Dendritic cell treated with granulocyte-macrophage colony-stimulating factor and Interleukin-4, amounts not matched to agents 40 ng/mL and 50 ng/mL, for 4 days (primary cell): ENCODE measurements at regions not wholly inside any gene's neighbourhood (a gene's known extent, or its start where the extent isn't known, plus 50 kb on each side); places are given as distances from the start of the nearest gene placed in this dataset.
A peak's percentile ranks its signal among the peaks of the same experiment; 100 is the strongest.

ENCODE experiments used
- H3K27ac Mint-ChIP-seq: one replicate; pipeline ENCODE4 v1.8.0; 2022; ENCODE audit warnings: mild to moderate bottlenecking, mixed read lengths
- H3K27me3 Mint-ChIP-seq: one replicate; pipeline ENCODE4 v1.8.0; 2022; ENCODE audit warnings: mild to moderate bottlenecking, mixed read lengths
- H3K36me3 Mint-ChIP-seq: one replicate; pipeline ENCODE4 v1.8.0; 2022; ENCODE audit warnings: low read depth, mixed read lengths
- H3K4me1 Mint-ChIP-seq: one replicate; pipeline ENCODE4 v1.8.0; 2022; ENCODE audit warnings: low read depth, mixed read lengths
- H3K4me3 Mint-ChIP-seq: one replicate; pipeline ENCODE4 v1.8.0; 2022; ENCODE audit warnings: mild to moderate bottlenecking, moderate library complexity, mixed read lengths
- H3K9me3 Mint-ChIP-seq: one replicate; pipeline ENCODE4 v1.8.0; 2022; ENCODE audit warnings: mixed read lengths
- intact Hi-C: fragments of 100-400 bp; cut with micrococcal nuclease; formaldehyde crosslinking; loops from one replicate; pipeline ENCODE4 v1.15.0; 2022

DNA sequence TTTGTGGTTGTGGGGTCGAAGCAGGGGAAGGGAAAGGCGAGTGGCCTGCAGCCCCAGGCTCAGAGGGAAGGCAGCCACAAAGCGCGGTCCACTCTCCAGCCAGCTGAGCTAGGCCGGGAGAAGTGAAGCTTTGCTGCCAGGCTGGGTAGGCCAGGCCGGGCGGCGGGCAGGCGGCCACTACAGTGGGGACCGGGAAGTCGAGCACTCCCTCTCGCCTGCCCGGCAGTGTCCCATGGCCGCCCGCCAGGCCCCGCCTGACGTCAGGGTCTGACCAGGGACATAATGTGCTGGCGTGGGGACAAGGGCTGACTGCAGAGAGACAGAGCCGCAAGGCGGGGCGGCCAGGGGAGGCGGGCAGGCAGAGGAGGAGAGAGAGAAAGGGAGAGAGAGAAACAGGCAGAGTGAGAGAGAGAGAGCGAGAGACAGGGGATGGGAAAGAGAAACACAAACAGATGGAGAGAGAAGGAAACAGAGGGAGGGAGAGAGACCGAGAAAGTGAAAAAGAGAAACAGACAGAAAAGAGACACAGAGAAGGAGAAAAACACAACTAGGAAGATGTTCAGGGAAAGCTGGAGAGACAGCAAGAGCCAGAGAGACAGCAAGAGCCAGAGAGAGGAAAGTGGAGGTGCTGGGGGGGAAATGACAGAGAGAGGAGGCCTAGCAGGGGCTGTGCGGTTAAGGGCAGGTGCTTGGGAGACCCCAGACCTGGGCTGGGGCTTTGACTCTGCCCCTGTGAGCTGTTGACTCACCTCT is 94.5 kb upstream of the PTPN1 start:
- Mint-ChIP-seq H3K4me3 (no peak overlapping the region), H3K36me3 (no peaks in the 10 kb centered on the region), H3K9me3 (no peaks in the 10 kb centered on the region), H3K27me3 (peaks cover 9% of the 10 kb centered on the region), H3K27ac (peak overlapping the region; percentile 15), H3K4me1 (peaks cover 44% of the 10 kb centered on the region)
- intact Hi-C loops, result no loop called here

DNA sequence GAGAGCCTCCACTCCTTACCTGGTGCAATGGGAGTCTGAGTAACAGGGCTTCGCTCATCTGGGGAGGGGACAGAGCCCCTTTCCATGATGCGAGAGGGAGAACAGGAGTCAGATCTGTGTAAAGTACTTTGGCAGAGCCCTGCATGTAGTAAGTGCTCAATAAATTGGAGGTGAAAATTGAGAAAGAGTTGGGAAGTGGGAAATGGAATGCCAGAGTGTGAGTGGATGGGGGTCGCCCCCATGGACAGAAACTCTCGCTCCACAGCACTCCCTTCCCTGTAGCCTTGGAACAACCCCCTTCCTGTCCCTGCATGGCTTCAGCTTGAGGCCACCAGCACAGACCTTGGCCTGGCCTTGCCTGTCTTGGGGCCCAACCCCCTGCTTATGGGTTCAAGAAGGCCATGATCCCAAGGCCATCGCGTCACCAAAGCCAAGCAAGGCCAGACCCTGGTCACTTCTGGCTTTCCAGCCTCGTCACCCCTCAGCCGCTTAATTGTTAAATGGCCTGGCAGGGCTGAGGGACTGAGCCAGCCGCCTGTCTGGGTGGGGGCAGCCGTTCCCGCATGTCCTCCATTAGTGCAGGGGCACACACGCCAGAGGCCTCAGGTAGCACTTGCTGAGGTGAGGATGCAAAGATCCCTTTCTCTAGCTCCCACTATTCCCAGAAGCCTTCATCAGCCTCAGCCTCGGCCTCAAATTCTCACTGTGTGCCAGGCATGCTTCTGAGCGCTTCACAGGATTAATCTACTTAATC is 93.7 kb upstream of the PTPN1 start:
- H3K4me1 Mint-ChIP-seq, result peaks cover 44% of the 10 kb centered on the region
- no peaks in the 10 kb centered on the region for H3K9me3 Mint-ChIP-seq
- H3K27ac Mint-ChIP-seq, result peak overlapping the region; percentile 15
- H3K36me3 Mint-ChIP-seq, result no peaks in the 10 kb centered on the region
- intact Hi-C loops, result no loop called here
- no peak overlapping the region for H3K4me3 Mint-ChIP-seq
- peaks cover 9% of the 10 kb centered on the region for H3K27me3 Mint-ChIP-seq

DNA sequence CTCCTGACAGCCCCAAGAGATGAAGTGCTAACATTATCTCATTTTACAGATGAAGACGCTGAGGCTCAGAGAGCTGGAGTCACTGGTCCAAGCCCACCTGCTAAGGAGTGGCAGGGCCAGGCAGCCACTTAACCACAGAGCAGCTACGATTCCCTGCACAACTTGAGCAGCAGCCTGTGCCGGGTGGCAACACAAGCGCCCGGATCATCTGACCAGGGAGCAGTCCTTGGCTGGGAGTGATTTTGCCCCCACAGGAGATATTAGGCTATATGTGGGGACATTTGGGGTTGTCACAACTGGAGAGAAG is 93.2 kb upstream of the PTPN1 start:
- H3K4me3 Mint-ChIP-seq, result no peak overlapping the region
- H3K27ac Mint-ChIP-seq, result no peak overlapping the region
- peaks cover 39% of the 10 kb centered on the region for H3K4me1 Mint-ChIP-seq
- peaks cover 6% of the 10 kb centered on the region for H3K27me3 Mint-ChIP-seq
- intact Hi-C loops, result no loop called here
- H3K36me3 Mint-ChIP-seq, result no peaks in the 10 kb centered on the region
- H3K9me3 Mint-ChIP-seq, result no peaks in the 10 kb centered on the region

DNA sequence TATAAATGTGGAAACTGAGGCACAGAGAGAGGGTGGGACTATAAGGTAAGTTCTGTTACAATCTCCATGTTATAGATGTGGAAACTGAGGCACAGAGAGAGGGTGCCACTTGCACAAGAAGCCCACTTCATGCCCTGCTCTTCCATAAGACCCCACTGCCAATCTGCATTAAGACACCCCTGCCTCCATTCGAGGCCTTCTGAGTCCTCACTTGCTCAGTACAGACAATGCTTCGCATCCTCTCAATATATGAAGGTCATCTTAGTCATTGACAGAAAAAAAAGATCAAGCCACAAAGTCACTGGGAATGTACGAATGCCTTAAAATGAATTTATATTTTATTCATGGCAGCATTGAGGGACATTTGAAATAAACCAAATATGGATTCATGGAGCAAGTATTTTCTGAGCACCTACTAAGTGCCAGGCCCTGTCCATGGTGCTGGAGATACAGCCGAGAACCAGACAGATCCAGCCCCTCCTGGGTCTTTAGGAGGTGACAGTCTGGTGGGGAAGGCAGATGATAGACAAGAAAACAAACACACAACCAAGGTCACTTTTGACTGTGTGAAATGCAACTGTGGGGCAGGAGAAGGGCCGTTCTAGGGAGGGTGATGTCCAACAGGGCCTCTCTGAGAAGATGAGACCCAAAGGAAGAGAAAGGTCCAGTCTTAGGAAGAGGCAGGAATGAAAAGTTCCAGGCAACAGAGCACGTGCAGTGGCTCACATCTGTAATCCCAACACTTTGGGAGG is 92.5 kb upstream of the PTPN1 start:
- Mint-ChIP-seq H3K4me3 (no peak overlapping the region), H3K27me3 (peaks cover 6% of the 10 kb centered on the region), H3K9me3 (no peaks in the 10 kb centered on the region), H3K4me1 (peaks cover 35% of the 10 kb centered on the region), H3K36me3 (no peaks in the 10 kb centered on the region), H3K27ac (no peak overlapping the region)
- intact Hi-C loops, result no loop called here

DNA sequence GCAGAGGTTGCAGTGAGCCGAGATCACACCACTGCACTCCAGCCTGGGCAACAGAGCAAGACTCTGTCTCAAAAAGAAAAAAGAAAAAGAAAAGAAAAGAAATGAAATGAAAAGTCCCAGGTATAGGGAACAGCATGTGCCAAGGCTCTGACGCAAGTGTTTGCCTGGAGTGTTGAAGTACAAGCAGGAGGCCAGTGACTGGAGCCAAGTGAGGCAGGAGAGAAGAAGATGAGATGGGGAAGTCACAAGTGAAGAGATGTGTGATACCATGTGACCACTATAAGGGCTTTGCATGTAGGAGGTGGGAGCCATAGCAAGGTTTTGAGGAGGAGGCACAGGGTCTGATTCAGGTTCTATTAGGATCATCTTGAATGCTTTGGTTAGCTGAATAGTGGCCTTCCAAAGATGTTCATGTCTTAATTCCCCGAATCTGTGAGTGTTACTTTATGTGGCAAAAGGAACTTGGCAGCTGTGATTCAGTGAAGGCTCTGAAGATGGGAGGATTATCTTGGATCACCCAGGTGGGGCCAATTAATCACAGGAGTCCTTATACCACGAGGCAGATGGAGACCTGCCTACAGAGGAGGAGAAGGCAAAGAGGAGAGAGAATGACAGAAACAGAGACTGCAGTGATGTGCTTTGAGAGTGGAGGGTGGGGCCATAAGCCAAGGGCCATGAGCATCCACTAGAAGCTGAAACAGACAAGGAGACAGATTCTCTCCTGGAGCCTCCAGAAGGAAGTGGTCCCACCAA is 91.1 kb upstream of the PTPN1 start:
- intact Hi-C loops, result no loop called here
- H3K4me1 Mint-ChIP-seq, result peaks cover 32% of the 10 kb centered on the region
- H3K27me3 Mint-ChIP-seq, result peaks cover 4% of the 10 kb centered on the region
- H3K27ac Mint-ChIP-seq, result no peak overlapping the region
- no peaks in the 10 kb centered on the region for H3K9me3 Mint-ChIP-seq
- no peak overlapping the region for H3K4me3 Mint-ChIP-seq
- no peaks in the 10 kb centered on the region for H3K36me3 Mint-ChIP-seq

DNA sequence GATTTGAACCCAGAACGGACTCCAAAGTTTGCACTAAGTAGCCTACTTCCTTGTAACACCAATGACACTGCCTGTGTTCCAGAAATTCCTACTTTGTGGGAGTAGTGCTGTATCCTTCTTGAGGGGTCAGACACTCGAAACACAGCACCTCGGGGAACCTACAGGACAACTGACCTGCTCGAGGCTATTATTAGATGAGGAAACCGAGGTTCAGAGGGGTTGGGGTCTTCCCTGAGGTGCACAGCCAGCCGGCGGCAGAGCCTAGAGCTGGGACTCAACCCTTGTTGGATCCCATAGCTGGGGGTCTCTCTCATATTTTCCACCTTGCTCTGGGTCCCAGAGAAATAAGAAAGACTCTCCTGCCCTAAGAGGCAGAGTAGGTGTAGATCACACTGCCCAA is 89.8 kb upstream of the PTPN1 start:
- H3K36me3 Mint-ChIP-seq, result no peaks in the 10 kb centered on the region
- H3K27ac Mint-ChIP-seq, result no peak overlapping the region
- H3K4me3 Mint-ChIP-seq, result no peak overlapping the region
- peaks cover 32% of the 10 kb centered on the region for H3K4me1 Mint-ChIP-seq
- H3K9me3 Mint-ChIP-seq, result no peaks in the 10 kb centered on the region
- H3K27me3 Mint-ChIP-seq, result peaks cover 4% of the 10 kb centered on the region
- intact Hi-C loops, result no loop called here

DNA sequence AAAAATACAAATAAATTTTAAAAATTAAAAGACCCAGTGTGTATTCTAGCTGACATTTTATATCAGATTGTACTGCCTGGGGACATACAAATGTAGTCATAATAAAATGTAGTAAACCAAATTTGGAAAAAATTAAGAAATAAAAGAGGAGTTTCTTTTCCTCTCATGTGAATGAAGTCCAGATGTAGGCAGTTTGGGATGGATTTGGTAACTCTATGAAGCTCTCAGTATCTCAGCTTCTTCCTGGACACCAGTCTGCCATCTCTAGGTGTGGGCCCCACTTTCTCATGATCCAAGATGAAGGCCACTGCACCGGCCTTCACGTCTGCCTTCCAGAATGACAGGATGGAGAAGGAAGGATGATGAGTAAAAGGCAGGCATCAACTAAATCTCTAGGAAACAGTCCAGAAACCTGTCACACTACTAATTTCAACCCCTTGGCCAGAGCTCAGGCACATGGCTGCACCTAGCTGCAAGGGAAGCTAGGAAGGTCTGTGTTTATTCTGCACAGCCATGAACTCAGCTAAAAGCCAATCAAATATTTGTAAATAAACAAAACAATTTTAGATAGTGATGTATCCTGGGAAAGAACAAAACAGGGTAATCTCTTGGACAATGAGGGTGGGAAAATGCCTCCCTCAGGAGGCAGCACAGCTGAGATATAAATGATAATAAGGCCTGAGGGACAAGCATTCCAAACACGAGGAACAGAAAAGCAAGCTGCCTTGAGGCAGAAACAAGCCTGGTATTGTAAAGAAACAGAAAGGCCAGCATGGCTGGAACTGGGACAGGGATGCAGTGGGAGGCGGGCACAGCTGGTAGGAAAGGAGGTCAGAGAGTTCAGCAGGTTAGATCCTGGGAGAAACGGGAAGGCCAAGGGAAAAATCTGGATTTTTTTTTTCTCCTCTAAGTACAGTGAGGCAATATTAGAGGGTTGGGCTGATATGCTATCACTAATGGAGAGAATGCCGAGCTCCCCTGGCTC is 88.5 kb upstream of the PTPN1 start:
- H3K9me3 Mint-ChIP-seq, result no peaks in the 10 kb centered on the region

DNA sequence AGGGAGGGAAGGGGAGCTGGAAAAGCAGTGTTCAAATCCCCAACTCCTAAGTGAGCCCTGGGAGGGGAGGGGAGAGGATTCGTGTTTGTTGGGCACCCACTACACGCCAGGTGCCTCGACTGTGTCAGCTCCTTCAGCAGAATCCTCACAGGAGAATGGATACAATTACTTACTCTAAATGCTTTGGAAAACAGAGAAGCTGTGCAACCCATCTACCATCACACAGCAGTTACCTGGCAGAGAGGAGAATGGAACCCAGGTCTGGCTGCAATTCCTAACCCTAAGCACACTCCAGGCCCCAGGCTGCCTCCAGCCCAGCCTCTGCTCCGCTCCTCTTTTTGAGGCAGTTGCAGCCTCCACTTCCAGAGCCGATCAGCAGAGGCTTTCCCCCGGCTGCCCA is 86.4 kb upstream of the PTPN1 start:
- Mint-ChIP-seq H3K4me3 (no peak overlapping the region), H3K9me3 (no peaks in the 10 kb centered on the region), H3K27ac (no peak overlapping the region), H3K36me3 (no peaks in the 10 kb centered on the region), H3K4me1 (peaks cover 33% of the 10 kb centered on the region), H3K27me3 (no peaks in the 10 kb centered on the region)
- intact Hi-C loops, result no loop called here

More for the DNA sequence above, 88.5 kb upstream of the PTPN1 start:
- Mint-ChIP-seq H3K4me1 (peaks cover 27% of the 10 kb centered on the region), H3K27ac (no peak overlapping the region), H3K4me3 (no peak overlapping the region), H3K36me3 (no peaks in the 10 kb centered on the region), H3K27me3 (peaks cover 1% of the 10 kb centered on the region)
- intact Hi-C loops, result no loop called here

DNA sequence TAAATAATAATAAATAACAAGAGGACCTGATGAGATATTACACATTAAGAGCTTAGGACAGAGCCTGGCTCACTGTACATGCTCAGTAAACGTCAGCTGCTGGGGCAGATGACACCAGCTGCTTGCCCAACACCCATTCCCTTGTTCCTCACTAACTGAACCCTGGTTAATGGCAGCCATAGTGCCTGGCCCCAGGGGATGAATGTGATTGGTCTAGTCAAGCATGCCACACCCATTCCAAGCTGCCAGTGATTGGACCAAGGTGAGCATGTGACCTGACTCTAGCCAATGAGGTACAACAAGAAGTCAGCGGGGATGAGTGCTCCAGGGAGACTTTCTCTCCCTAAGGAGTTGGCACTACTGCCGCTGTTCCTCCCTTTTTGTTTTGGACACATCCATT is 85.1 kb upstream of the PTPN1 start:
- Mint-ChIP-seq H3K4me1 (peaks cover 20% of the 10 kb centered on the region), H3K27me3 (no peaks in the 10 kb centered on the region), H3K9me3 (no peaks in the 10 kb centered on the region), H3K36me3 (no peaks in the 10 kb centered on the region), H3K4me3 (no peak overlapping the region), H3K27ac (no peak overlapping the region)
- intact Hi-C loops, result no loop called here

DNA sequence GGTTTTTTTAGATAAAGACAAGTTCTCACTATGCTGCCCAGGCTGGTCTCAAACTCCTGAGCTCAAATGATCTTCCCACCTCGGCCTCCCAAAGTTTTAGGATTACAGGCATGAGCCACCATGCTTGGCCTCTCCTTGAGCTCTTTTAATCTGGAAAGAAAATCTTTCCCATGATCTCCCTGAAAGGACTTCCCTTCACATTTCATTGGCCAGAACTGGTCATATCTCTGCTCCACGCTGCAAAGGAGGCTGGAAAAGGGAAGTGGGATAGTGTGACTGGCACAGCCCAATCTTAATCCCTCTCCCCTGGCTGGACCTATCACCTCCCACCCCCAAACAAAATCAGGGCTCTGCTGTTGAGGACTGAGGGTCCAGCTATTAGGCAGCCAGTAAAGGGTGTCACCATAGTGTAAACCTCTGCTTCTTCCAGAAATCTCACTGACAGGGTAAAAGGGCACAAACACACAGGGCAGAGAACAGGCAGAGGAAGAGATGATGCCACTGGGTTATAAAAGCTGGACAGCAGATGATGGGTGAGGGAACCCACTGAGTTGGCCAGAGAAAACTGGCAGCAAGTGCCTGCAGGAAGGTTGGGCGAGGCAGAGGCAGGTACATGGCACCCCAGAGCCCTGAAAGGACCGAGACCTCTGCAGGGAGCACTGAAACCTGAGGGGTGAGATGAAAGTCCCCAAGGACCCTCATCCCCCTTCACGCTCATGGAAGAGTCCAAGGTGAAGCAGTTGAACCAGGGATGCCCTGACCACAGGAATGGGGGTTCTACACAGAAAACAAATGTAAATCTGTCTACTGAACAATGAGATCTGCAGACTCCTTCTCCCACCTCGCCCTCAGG is 83.1 kb upstream of the PTPN1 start:
- H3K36me3 Mint-ChIP-seq, result no peaks in the 10 kb centered on the region
- intact Hi-C loops, result no loop called here
- peaks cover 4% of the 10 kb centered on the region for H3K27me3 Mint-ChIP-seq
- peaks cover 26% of the 10 kb centered on the region for H3K4me1 Mint-ChIP-seq
- H3K9me3 Mint-ChIP-seq, result no peaks in the 10 kb centered on the region
- H3K4me3 Mint-ChIP-seq, result no peak overlapping the region
- H3K27ac Mint-ChIP-seq, result peak overlapping the region; percentile 28

DNA sequence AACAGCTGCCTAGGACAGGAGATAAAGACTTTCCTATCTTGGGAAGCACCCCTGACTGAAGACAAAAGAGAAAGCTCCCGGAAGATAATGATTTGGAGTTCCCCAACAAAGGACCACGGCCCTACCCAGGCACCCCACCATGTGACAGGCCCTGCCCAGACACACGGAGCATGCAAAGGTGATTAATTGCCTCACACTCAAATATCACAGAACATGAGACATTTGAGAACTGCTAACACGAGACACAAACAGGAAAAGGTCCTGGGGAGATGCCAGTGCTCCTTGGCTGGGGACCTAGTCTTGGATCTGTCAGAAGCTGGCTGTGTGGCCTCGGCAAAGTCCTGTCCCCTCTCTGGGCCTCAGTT is 82.5 kb upstream of the PTPN1 start:
- Mint-ChIP-seq H3K9me3 (no peaks in the 10 kb centered on the region), H3K4me3 (no peak overlapping the region), H3K27me3 (peaks cover 4% of the 10 kb centered on the region), H3K36me3 (no peaks in the 10 kb centered on the region), H3K4me1 (peaks cover 26% of the 10 kb centered on the region), H3K27ac (no peak overlapping the region)
- intact Hi-C loops, result no loop called here

DNA sequence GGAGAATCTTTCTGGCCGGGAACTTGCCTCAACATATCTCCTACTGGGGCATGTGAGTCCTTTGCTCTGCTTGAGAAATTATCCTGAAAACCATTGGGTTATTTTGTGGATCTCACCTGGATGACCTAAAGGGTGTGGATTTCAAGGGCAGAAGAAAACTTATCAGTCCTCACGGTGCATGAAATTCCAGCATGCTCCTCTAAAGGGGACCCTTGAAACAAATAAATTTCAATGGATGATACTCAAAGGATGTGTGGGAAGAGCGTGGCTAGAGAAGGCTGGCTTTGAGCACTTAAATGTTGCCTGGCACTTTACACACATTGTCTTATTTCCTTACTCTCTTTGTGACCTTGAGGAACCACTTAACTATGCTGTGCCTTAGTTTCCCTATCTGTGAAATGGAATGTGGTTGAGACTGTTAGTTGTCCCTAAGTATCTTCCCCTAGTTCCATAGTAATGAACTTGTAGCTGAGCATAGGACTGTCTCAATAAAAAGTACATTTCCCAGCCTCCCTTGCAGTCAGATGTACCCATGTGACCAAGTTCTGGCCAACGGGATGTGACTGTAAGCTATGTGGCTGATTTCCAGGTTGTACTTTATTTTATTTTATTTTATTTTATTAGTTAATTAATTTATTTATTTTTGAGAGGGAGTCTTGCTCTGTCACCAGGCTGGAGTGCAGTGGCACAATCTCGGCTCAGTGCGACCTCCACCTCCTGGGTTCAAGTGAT is 81.9 kb upstream of the PTPN1 start:
- H3K27ac Mint-ChIP-seq, result no peak overlapping the region
- intact Hi-C loops, result no loop called here
- peaks cover 24% of the 10 kb centered on the region for H3K4me1 Mint-ChIP-seq
- no peaks in the 10 kb centered on the region for H3K36me3 Mint-ChIP-seq
- H3K27me3 Mint-ChIP-seq, result peaks cover 4% of the 10 kb centered on the region
- no peaks in the 10 kb centered on the region for H3K9me3 Mint-ChIP-seq
- H3K4me3 Mint-ChIP-seq, result no peak overlapping the region
